PFSK-1 (cell line): ENCODE measurements at regions not wholly inside any gene's neighbourhood (a gene's known extent, or its start where the extent isn't known, plus 50 kb on each side); places are given as distances from the start of the nearest gene placed in this dataset.

Experiments used
- FOXP2 ChIP-seq: optimal IDR thresholded peaks from 2 replicates; pipeline ENCODE3; 2011; ENCODE audit warnings: borderline replicate concordance, control low read depth, inconsistent platforms; ENCODE audit not compliant: insufficient read depth; ENCODE audit errors: extremely low read length, extremely low read depth
- POLR2AphosphoS5 ChIP-seq: IDR thresholded peaks from 2 replicates; pipeline ENCODE4 v1.6.1; 2012; ENCODE audit warnings: low read depth, mild to moderate bottlenecking, control low read depth, low read length, moderate library complexity
- SIN3A ChIP-seq: IDR thresholded peaks from 2 replicates; pipeline ENCODE4 v1.6.1; 2012; ENCODE audit warnings: mild to moderate bottlenecking, low read length, moderate library complexity, borderline replicate concordance; ENCODE audit not compliant: insufficient read depth
- TAF1 ChIP-seq: IDR thresholded peaks from 2 replicates; pipeline ENCODE4 v1.6.1; 2012; ENCODE audit warnings: low read length, control low read depth, borderline replicate concordance; ENCODE audit not compliant: insufficient read depth
- TF ChIP-seq, protein P1 (sequence below), 2 experiments: IDR thresholded peaks; 2 replicates each; pipeline versions ENCODE4 v1.6.1 to v1.8.0; 2011 to 2012; ENCODE audit warnings: low read depth in 2 of 2, low read length in 2 of 2, control low read depth in 1 of 2, inconsistent platforms in 1 of 2, mild to moderate bottlenecking in 1 of 2, moderate library complexity in 1 of 2; ENCODE audit not compliant: insufficient read depth in 1 of 2

DNA sequence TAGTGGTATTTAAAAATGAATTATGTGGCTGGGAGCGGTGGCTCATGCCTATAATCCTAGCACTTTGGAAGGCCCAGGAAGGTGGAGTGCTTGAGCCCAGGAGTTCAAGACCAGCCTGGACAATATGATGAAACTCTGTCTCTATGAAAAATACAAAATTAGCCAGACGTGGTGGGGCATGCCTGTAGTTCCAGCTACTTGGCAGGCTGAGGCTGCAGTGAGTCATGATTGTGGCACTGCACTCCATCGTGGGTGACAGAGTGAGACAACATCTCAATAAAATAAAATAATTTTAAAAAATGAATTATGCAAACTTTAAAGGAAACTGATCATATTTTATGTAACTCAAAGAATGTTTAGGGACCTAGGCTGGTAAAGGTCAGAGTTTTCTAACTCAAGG is 310.8 kb upstream of the DMRT1 start:
- TF ChIP-seq TAF1: no peak
- no peak for TF ChIP-seq POLR2AphosphoS5
- TF ChIP-seq, protein P1, sequence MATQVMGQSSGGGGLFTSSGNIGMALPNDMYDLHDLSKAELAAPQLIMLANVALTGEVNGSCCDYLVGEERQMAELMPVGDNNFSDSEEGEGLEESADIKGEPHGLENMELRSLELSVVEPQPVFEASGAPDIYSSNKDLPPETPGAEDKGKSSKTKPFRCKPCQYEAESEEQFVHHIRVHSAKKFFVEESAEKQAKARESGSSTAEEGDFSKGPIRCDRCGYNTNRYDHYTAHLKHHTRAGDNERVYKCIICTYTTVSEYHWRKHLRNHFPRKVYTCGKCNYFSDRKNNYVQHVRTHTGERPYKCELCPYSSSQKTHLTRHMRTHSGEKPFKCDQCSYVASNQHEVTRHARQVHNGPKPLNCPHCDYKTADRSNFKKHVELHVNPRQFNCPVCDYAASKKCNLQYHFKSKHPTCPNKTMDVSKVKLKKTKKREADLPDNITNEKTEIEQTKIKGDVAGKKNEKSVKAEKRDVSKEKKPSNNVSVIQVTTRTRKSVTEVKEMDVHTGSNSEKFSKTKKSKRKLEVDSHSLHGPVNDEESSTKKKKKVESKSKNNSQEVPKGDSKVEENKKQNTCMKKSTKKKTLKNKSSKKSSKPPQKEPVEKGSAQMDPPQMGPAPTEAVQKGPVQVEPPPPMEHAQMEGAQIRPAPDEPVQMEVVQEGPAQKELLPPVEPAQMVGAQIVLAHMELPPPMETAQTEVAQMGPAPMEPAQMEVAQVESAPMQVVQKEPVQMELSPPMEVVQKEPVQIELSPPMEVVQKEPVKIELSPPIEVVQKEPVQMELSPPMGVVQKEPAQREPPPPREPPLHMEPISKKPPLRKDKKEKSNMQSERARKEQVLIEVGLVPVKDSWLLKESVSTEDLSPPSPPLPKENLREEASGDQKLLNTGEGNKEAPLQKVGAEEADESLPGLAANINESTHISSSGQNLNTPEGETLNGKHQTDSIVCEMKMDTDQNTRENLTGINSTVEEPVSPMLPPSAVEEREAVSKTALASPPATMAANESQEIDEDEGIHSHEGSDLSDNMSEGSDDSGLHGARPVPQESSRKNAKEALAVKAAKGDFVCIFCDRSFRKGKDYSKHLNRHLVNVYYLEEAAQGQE (IDR thresholded peaks at IDR 0.05; ENCODE audit: insufficient read depth in 1 of 2, low read depth in 2 of 2, low read length in 2 of 2): no peak
- no peak for TF ChIP-seq SIN3A
- no peak for TF ChIP-seq FOXP2
